Type B pancreatic cell (in vitro differentiated cells): ENCODE measurements at regions not wholly inside any gene's neighbourhood (a gene's known extent, or its start where the extent isn't known, plus 50 kb on each side); places are given as distances from the start of the nearest gene placed in this dataset.

Experiments
- DNase-seq: peaks from one replicate; pipeline ENCODE4 v3.0.0; 2021; ENCODE audit warnings: mixed read lengths; ENCODE audit not compliant: unreplicated experiment; ENCODE audit errors: extremely low spot score
- H3K27ac Mint-ChIP-seq: 2 replicates; pipeline ENCODE4 v1.8.0; 2021; ENCODE audit warnings: mild to moderate bottlenecking, mixed read lengths
- H3K27me3 Mint-ChIP-seq: 2 replicates; pipeline ENCODE4 v1.8.0; 2021; ENCODE audit warnings: mixed read lengths
- H3K36me3 Mint-ChIP-seq: 2 replicates; pipeline ENCODE4 v1.8.0; 2021; ENCODE audit warnings: mixed read lengths
- H3K4me1 Mint-ChIP-seq: one replicate; pipeline ENCODE4 v1.8.0; 2021; ENCODE audit warnings: mixed read lengths; ENCODE audit not compliant: unreplicated experiment
- H3K4me3 Mint-ChIP-seq: 2 replicates; pipeline ENCODE4 v1.8.0; 2021; ENCODE audit warnings: mild to moderate bottlenecking, mixed read lengths
- H3K9me3 Mint-ChIP-seq: 2 replicates; pipeline ENCODE4 v1.8.0; 2021; ENCODE audit warnings: mixed read lengths
- CTCF ChIP-seq: fragments of 200-600 bp; sonication (generic); conservative IDR thresholded peaks from 2 replicates; pipeline ENCODE4 v1.5.0; 2021; ENCODE audit warnings: antibody characterized with exemption, mild to moderate bottlenecking

DNA sequence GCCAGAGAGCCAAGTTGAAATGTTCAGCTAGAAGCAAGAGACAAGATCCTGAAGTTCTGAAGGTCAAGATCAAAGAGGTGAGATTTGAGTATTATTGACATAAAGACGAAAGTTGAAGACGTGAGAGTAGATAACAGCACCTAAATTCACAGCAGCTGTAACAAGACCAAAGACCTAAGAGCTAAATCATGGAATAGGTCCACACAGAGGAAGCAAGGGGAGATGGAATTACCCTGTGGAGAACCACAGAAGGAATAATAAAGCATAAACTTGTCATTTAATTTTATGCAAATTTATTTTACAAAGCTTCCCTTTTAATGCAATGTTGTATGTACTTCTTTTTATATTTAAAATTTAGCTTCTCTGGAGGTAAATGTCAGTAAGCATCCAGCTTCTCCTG is 523.7 kb downstream of the NR2F1-AS1 start:
- no peak overlapping the region for H3K4me3 Mint-ChIP-seq
- H3K27ac Mint-ChIP-seq: no peak overlapping the region
- no peaks in the 10 kb centered on the region for H3K4me1 Mint-ChIP-seq
- no peaks in the 10 kb centered on the region for H3K9me3 Mint-ChIP-seq
- no peaks in the 10 kb centered on the region for H3K36me3 Mint-ChIP-seq
- H3K27me3 Mint-ChIP-seq: no peaks in the 10 kb centered on the region
- no peak for TF ChIP-seq CTCF
- no peak for DNase-seq

- TF ChIP-seq CTCF: no peak
- Mint-ChIP-seq H3K27ac (no peak overlapping the region), H3K9me3 (no peaks in the 10 kb centered on the region), H3K4me1 (no peaks in the 10 kb centered on the region), H3K27me3 (no peaks in the 10 kb centered on the region), H3K36me3 (no peaks in the 10 kb centered on the region), H3K4me3 (no peak overlapping the region)
- no peak for DNase-seq
Observed at GRCh38 chr5:93055971-93056370, 525.0 kb downstream of the NR2F1-AS1 start.

GRCh38 chr5:93055561-93055960 is 525.5 kb downstream of the NR2F1-AS1 start:
- H3K27ac Mint-ChIP-seq: no peak overlapping the region
- H3K4me3 Mint-ChIP-seq: no peak overlapping the region
- H3K27me3 Mint-ChIP-seq: no peaks in the 10 kb centered on the region
- no peak for TF ChIP-seq CTCF
- DNase-seq: no peak
- no peaks in the 10 kb centered on the region for H3K36me3 Mint-ChIP-seq
- H3K9me3 Mint-ChIP-seq: no peaks in the 10 kb centered on the region
- H3K4me1 Mint-ChIP-seq: no peaks in the 10 kb centered on the region

GRCh38 chr5:93054424-93055163 is 526.4 kb downstream of the NR2F1-AS1 start:
- no peak for TF ChIP-seq CTCF
- Mint-ChIP-seq H3K27ac (no peak overlapping the region), H3K9me3 (no peaks in the 10 kb centered on the region), H3K4me3 (no peak overlapping the region), H3K4me1 (no peaks in the 10 kb centered on the region), H3K36me3 (no peaks in the 10 kb centered on the region), H3K27me3 (no peaks in the 10 kb centered on the region)
- DNase-seq: no peak

DNA sequence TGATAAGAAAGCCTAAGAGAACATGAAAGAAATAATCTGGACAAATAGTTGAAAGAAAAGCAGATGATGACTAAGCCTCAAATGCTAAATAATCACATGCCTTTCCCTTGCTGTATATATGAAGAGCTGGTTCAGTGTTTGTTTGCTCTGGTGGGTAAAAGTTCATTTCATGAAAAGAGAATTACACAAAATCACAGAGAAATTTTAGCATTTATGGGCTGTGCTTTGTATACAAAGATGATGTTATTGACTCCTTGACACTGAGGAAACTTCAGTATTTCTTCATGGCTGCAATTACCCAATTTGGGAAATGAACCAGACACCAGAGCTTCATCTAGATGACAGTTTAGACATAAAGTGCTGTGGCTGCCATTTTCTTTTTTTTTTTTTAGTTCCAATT is 527.2 kb downstream of the NR2F1-AS1 start:
- H3K4me3 Mint-ChIP-seq: no peak overlapping the region
- TF ChIP-seq CTCF: no peak
- H3K36me3 Mint-ChIP-seq: no peaks in the 10 kb centered on the region
- H3K27ac Mint-ChIP-seq: no peak overlapping the region
- H3K9me3 Mint-ChIP-seq: no peaks in the 10 kb centered on the region
- no peaks in the 10 kb centered on the region for H3K4me1 Mint-ChIP-seq
- no peaks in the 10 kb centered on the region for H3K27me3 Mint-ChIP-seq
- DNase-seq: no peak
